ENCODE measurements at regions not wholly inside any gene's neighbourhood (a gene's known extent, or its start where the extent isn't known, plus 50 kb on each side); places are given as distances from the start of the nearest gene placed in this dataset.

GRCh38 chr16:60013076-60013475, 1279.0 kb upstream of the GOT2 start:
- H3K9me3 Mint-ChIP-seq (ENCODE audit: unreplicated experiment): no peaks in the 10 kb centered on the region
- H3K4me3 Mint-ChIP-seq (ENCODE audit: unreplicated experiment): no peak overlapping the region
- H3K27ac Mint-ChIP-seq (ENCODE audit: unreplicated experiment): no peak overlapping the region
- no peak for DNase-seq (ENCODE audit: extremely low spot score, unreplicated experiment)
- H3K27me3 Mint-ChIP-seq (ENCODE audit: unreplicated experiment): peaks cover 6% of the 10 kb centered on the region
- TF ChIP-seq CTCF (IDR thresholded peaks at IDR 0.05): no peak
- no peaks in the 10 kb centered on the region for H3K4me1 Mint-ChIP-seq (ENCODE audit: unreplicated experiment)
- H3K36me3 Mint-ChIP-seq (ENCODE audit: unreplicated experiment): no peaks in the 10 kb centered on the region

GRCh38 chr16:60001523-60001922, 1267.4 kb upstream of the GOT2 start:
- Mint-ChIP-seq H3K4me1 (ENCODE audit: unreplicated experiment) (no peaks in the 10 kb centered on the region), H3K27me3 (ENCODE audit: unreplicated experiment) (no peaks in the 10 kb centered on the region), H3K4me3 (ENCODE audit: unreplicated experiment) (no peak overlapping the region), H3K27ac (ENCODE audit: unreplicated experiment) (no peak overlapping the region), H3K36me3 (ENCODE audit: unreplicated experiment) (no peaks in the 10 kb centered on the region), H3K9me3 (ENCODE audit: unreplicated experiment) (no peaks in the 10 kb centered on the region)
- TF ChIP-seq CTCF (IDR thresholded peaks at IDR 0.05): no peak
- no peak for DNase-seq (ENCODE audit: extremely low spot score, unreplicated experiment)

GRCh38 chr16:59997706-59998105, 1263.6 kb upstream of the GOT2 start:
- Mint-ChIP-seq H3K27me3 (ENCODE audit: unreplicated experiment) (peaks cover 4% of the 10 kb centered on the region), H3K9me3 (ENCODE audit: unreplicated experiment) (no peaks in the 10 kb centered on the region), H3K4me3 (ENCODE audit: unreplicated experiment) (no peak overlapping the region), H3K36me3 (ENCODE audit: unreplicated experiment) (no peaks in the 10 kb centered on the region), H3K4me1 (ENCODE audit: unreplicated experiment) (no peaks in the 10 kb centered on the region), H3K27ac (ENCODE audit: unreplicated experiment) (no peak overlapping the region)
- no peak for TF ChIP-seq CTCF (IDR thresholded peaks at IDR 0.05)
- no peak for DNase-seq (ENCODE audit: extremely low spot score, unreplicated experiment)

- Mint-ChIP-seq H3K9me3 (ENCODE audit: unreplicated experiment) (peaks cover 11% of the 10 kb centered on the region), H3K27ac (ENCODE audit: unreplicated experiment) (no peak overlapping the region), H3K27me3 (ENCODE audit: unreplicated experiment) (peaks cover 6% of the 10 kb centered on the region), H3K4me1 (ENCODE audit: unreplicated experiment) (no peaks in the 10 kb centered on the region), H3K36me3 (ENCODE audit: unreplicated experiment) (no peaks in the 10 kb centered on the region), H3K4me3 (ENCODE audit: unreplicated experiment) (no peak overlapping the region)
- no peak for TF ChIP-seq CTCF (IDR thresholded peaks at IDR 0.05)
- peak; percentile 62 for DNase-seq (ENCODE audit: extremely low spot score, unreplicated experiment)
Observed at GRCh38 chr16:59993101-59993500, 1259.0 kb upstream of the GOT2 start.

GRCh38 chr16:59991171-59991570, 1257.1 kb upstream of the GOT2 start:
- no peak overlapping the region for H3K4me3 Mint-ChIP-seq (ENCODE audit: unreplicated experiment)
- TF ChIP-seq CTCF (IDR thresholded peaks at IDR 0.05): no peak
- H3K4me1 Mint-ChIP-seq (ENCODE audit: unreplicated experiment): no peaks in the 10 kb centered on the region
- peaks cover 11% of the 10 kb centered on the region for H3K9me3 Mint-ChIP-seq (ENCODE audit: unreplicated experiment)
- DNase-seq (ENCODE audit: extremely low spot score, unreplicated experiment): no peak
- H3K27ac Mint-ChIP-seq (ENCODE audit: unreplicated experiment): no peak overlapping the region
- H3K36me3 Mint-ChIP-seq (ENCODE audit: unreplicated experiment): no peaks in the 10 kb centered on the region
- peaks cover 6% of the 10 kb centered on the region for H3K27me3 Mint-ChIP-seq (ENCODE audit: unreplicated experiment)
